H1 (cell line): ENCODE measurements at regions not wholly inside any gene's neighbourhood (a gene's known extent, or its start where the extent isn't known, plus 50 kb on each side); places are given as distances from the start of the nearest gene placed in this dataset.

Source experiments
- JUN ChIP-seq: IDR thresholded peaks from 2 replicates; pipeline ENCODE4 v1.6.1; 2011; ENCODE audit warnings: low read depth, mild to moderate bottlenecking, improper control_type of control experiment, low read length
- MAFK ChIP-seq: IDR thresholded peaks from 2 replicates; pipeline ENCODE4 v1.6.1; 2012; ENCODE audit warnings: low read depth, mild to moderate bottlenecking, improper control_type of control experiment, low read length
- POLR2AphosphoS5 ChIP-seq: IDR thresholded peaks from 2 replicates; pipeline ENCODE4 v1.6.1; 2011; ENCODE audit warnings: low read depth, low read length
- TAF7 ChIP-seq: optimal IDR thresholded peaks from 2 replicates; pipeline ENCODE3; 2011; ENCODE audit warnings: low read depth, mild to moderate bottlenecking, inconsistent platforms, low read length, moderate library complexity, borderline replicate concordance

DNA sequence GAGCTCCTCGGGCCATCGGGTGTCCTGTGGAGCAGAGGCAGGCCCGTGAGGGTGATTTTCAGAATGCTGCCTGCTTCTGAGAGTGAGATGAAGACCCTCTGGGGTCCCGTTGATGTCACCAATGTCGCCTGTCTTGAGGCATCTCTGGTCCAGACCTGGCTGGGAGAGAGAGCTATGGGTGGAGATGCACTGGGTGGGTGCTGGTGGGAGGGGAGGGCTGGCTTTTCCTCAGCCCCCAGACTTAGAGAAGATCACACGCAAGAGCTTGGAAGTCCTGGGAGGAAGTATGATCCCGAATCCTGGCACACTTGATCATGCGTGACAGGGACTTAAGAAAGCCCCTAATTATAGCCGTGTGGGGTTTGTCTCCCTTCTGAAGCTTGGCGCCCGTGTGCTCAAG is 103.2 kb upstream of the CD93 start:
- TF ChIP-seq MAFK (no peak), JUN (no peak), TAF7 (no peak), POLR2AphosphoS5 (no peak)
